Mesendoderm (in vitro differentiated cells): ENCODE measurements at regions not wholly inside any gene's neighbourhood (a gene's known extent, or its start where the extent isn't known, plus 50 kb on each side); places are given as distances from the start of the nearest gene placed in this dataset.

Experiments used
- DNase-seq: peaks from one replicate; pipeline ENCODE4 v3.0.0; 2013
- H2AK5ac ChIP-seq: 2 replicates; pipeline ENCODE4 v1.6.1; 2013; ENCODE audit warnings: low read length, inconsistent platforms
- H2BK120ac ChIP-seq: 2 replicates; pipeline ENCODE4 v1.6.1; 2013; ENCODE audit warnings: low read depth, mild to moderate bottlenecking, low read length, moderate library complexity, mixed read lengths
- H2BK15ac ChIP-seq: replicated peaks from 2 replicates; pipeline ENCODE4 v1.6.1; 2013; ENCODE audit warnings: low read depth, mild to moderate bottlenecking, moderate library complexity
- H2BK5ac ChIP-seq: 2 replicates; pipeline ENCODE4 v1.6.1; 2013; ENCODE audit warnings: low read length, inconsistent platforms
- H3K18ac ChIP-seq: 2 replicates; pipeline ENCODE4 v1.6.1; 2013; ENCODE audit warnings: mild to moderate bottlenecking, low read length, mixed read lengths
- H3K23ac ChIP-seq: one replicate; pipeline ENCODE4 v1.6.1; 2013; ENCODE audit warnings: low read length
- H3K27ac ChIP-seq: 2 replicates; pipeline ENCODE4 v1.5.1; 2013; ENCODE audit warnings: low read depth, mild to moderate bottlenecking, inconsistent platforms, low read length, moderate library complexity
- H3K27me3 ChIP-seq: 2 replicates; pipeline ENCODE4 v1.6.1; 2013; ENCODE audit warnings: low read length, control low read depth, mild to moderate bottlenecking, inconsistent platforms; ENCODE audit not compliant: insufficient read depth, poor library complexity
- H3K36me3 ChIP-seq: 2 replicates; pipeline ENCODE4 v1.6.1; 2013; ENCODE audit warnings: low read length, inconsistent platforms; ENCODE audit not compliant: control insufficient read depth, insufficient read depth
- H3K4ac ChIP-seq: one replicate; pipeline ENCODE4 v1.6.1; 2013; ENCODE audit warnings: low read depth, mild to moderate bottlenecking, low read length, moderate library complexity
- H3K4me1 ChIP-seq: 2 replicates; pipeline ENCODE4 v1.6.1; 2013; ENCODE audit warnings: low read depth, low read length, inconsistent platforms; ENCODE audit not compliant: control insufficient read depth
- H3K4me2 ChIP-seq: 2 replicates; pipeline ENCODE4 v1.6.1; 2013; ENCODE audit warnings: low read length
- H3K4me3 ChIP-seq: 2 replicates; pipeline ENCODE4 v1.5.1; 2013; ENCODE audit warnings: mild to moderate bottlenecking, low read length
- H3K56ac ChIP-seq: one replicate; pipeline ENCODE4 v1.6.1; 2013; ENCODE audit warnings: low read length
- H3K79me1 ChIP-seq: 2 replicates; pipeline ENCODE4 v1.6.1; 2013; ENCODE audit warnings: low read length, inconsistent platforms
- H3K79me2 ChIP-seq: 2 replicates; pipeline ENCODE4 v1.6.1; 2013; ENCODE audit warnings: mild to moderate bottlenecking, low read length; ENCODE audit not compliant: control insufficient read depth, insufficient read depth
- H3K9ac ChIP-seq: 2 replicates; pipeline ENCODE4 v1.6.1; 2013; ENCODE audit warnings: low read length, inconsistent platforms
- H4K5ac ChIP-seq: one replicate; pipeline ENCODE4 v1.6.1; 2013; ENCODE audit warnings: low read length
- H4K8ac ChIP-seq: one replicate; pipeline ENCODE4 v1.6.1; 2013; ENCODE audit warnings: low read depth, mild to moderate bottlenecking, control low read depth, low read length, moderate library complexity
- WGBS: extraction: QIAGEN DNeasy Blood & Tissue Kit; methylation state at CpG from one replicate; pipeline ENCODE4 v1.1.7; 2013; ENCODE audit warnings: low lambda C conversion rate, missing lambda C conversion rate; ENCODE audit not compliant: insufficient coverage; ENCODE audit errors: extremely low coverage; 5-methylcytosine and 5-hydroxymethylcytosine counted together

GRCh38 chr4:31613946-31614623, 893.9 kb downstream of the PCDH7 start:
- Histone ChIP-seq H2AK5ac (no peak overlapping the region), H4K5ac (no peak overlapping the region), H3K4me2 (no peak overlapping the region), H3K79me2 (no peaks in the 10 kb centered on the region), H3K36me3 (no peaks in the 10 kb centered on the region), H3K79me1 (no peaks in the 10 kb centered on the region), H2BK120ac (no peak overlapping the region), H4K8ac (no peak overlapping the region), H3K27me3 (no peaks in the 10 kb centered on the region), H3K4ac (no peak overlapping the region), H3K27ac (no peak overlapping the region), H2BK5ac (no peak overlapping the region), H3K4me1 (no peaks in the 10 kb centered on the region), H3K23ac (no peak overlapping the region), H3K18ac (no peak overlapping the region), H3K56ac (no peak overlapping the region), H3K4me3 (no peak overlapping the region), H3K9ac (no peak overlapping the region), H2BK15ac (no peak overlapping the region)
- peak; percentile 5 for DNase-seq
- WGBS: no CpG with 5 or more reads among the region's 7 CpGs

- no peaks in the 10 kb centered on the region for H3K36me3 ChIP-seq
- H3K4me2 ChIP-seq: no peak overlapping the region
- H2BK5ac ChIP-seq: no peak overlapping the region
- no peak overlapping the region for H3K27ac ChIP-seq
- H3K79me1 ChIP-seq: no peaks in the 10 kb centered on the region
- no peak overlapping the region for H3K18ac ChIP-seq
- no peak overlapping the region for H3K23ac ChIP-seq
- no CpG with 5 or more reads among the region's 1 CpG for WGBS
- no peak overlapping the region for H3K56ac ChIP-seq
- no peak for DNase-seq
- no peaks in the 10 kb centered on the region for H3K4me1 ChIP-seq
- H3K4ac ChIP-seq: no peak overlapping the region
- no peak overlapping the region for H3K4me3 ChIP-seq
- H2BK15ac ChIP-seq: no peak overlapping the region
- H4K5ac ChIP-seq: no peak overlapping the region
- H2AK5ac ChIP-seq: no peak overlapping the region
- H4K8ac ChIP-seq: no peak overlapping the region
- H3K79me2 ChIP-seq: no peaks in the 10 kb centered on the region
- H2BK120ac ChIP-seq: no peak overlapping the region
- H3K9ac ChIP-seq: no peak overlapping the region
- no peaks in the 10 kb centered on the region for H3K27me3 ChIP-seq
Observed at GRCh38 chr4:31617667-31618066, 897.5 kb downstream of the PCDH7 start.

- no peak overlapping the region for H2AK5ac ChIP-seq
- no peak for DNase-seq
- no peak overlapping the region for H3K4me3 ChIP-seq
- H4K8ac ChIP-seq: no peak overlapping the region
- WGBS: no CpG with 5 or more reads among the region's 2 CpGs
- H3K79me1 ChIP-seq: no peaks in the 10 kb centered on the region
- no peak overlapping the region for H2BK15ac ChIP-seq
- H3K56ac ChIP-seq: no peak overlapping the region
- H3K9ac ChIP-seq: no peak overlapping the region
- H3K36me3 ChIP-seq: no peaks in the 10 kb centered on the region
- H3K27ac ChIP-seq: no peak overlapping the region
- no peak overlapping the region for H2BK120ac ChIP-seq
- no peak overlapping the region for H3K4ac ChIP-seq
- no peak overlapping the region for H3K23ac ChIP-seq
- no peak overlapping the region for H3K4me2 ChIP-seq
- H3K27me3 ChIP-seq: no peaks in the 10 kb centered on the region
- H4K5ac ChIP-seq: no peak overlapping the region
- no peaks in the 10 kb centered on the region for H3K79me2 ChIP-seq
- no peaks in the 10 kb centered on the region for H3K4me1 ChIP-seq
- no peak overlapping the region for H3K18ac ChIP-seq
- H2BK5ac ChIP-seq: no peak overlapping the region
Observed at GRCh38 chr4:31620476-31620875, 900.3 kb downstream of the PCDH7 start.

- Histone ChIP-seq H4K8ac (no peak overlapping the region), H3K36me3 (no peaks in the 10 kb centered on the region), H3K23ac (no peak overlapping the region), H3K4ac (no peak overlapping the region), H3K27me3 (no peaks in the 10 kb centered on the region), H2BK5ac (no peak overlapping the region), H3K56ac (no peak overlapping the region), H3K9ac (no peak overlapping the region), H3K4me2 (no peak overlapping the region), H3K79me2 (no peaks in the 10 kb centered on the region), H3K4me1 (no peaks in the 10 kb centered on the region), H3K4me3 (no peak overlapping the region), H2AK5ac (no peak overlapping the region), H3K79me1 (no peaks in the 10 kb centered on the region), H2BK120ac (no peak overlapping the region), H4K5ac (no peak overlapping the region), H3K18ac (no peak overlapping the region), H2BK15ac (no peak overlapping the region), H3K27ac (no peak overlapping the region)
- DNase-seq: no peak
- no CpG with 5 or more reads among the region's 4 CpGs for WGBS
Observed at GRCh38 chr4:31645236-31645635, 925.1 kb downstream of the PCDH7 start.

GRCh38 chr4:31647786-31648185, 927.6 kb downstream of the PCDH7 start:
- no peaks in the 10 kb centered on the region for H3K36me3 ChIP-seq
- H3K79me1 ChIP-seq: no peaks in the 10 kb centered on the region
- no peak overlapping the region for H3K4me2 ChIP-seq
- H3K27me3 ChIP-seq: no peaks in the 10 kb centered on the region
- no peak overlapping the region for H4K8ac ChIP-seq
- no peak overlapping the region for H2AK5ac ChIP-seq
- no peak overlapping the region for H3K4me3 ChIP-seq
- H2BK120ac ChIP-seq: no peak overlapping the region
- no peak overlapping the region for H3K18ac ChIP-seq
- H3K79me2 ChIP-seq: no peaks in the 10 kb centered on the region
- no peak overlapping the region for H3K4ac ChIP-seq
- no peak for DNase-seq
- no peak overlapping the region for H3K27ac ChIP-seq
- no peak overlapping the region for H2BK15ac ChIP-seq
- H3K4me1 ChIP-seq: no peaks in the 10 kb centered on the region
- WGBS: no CpG with 5 or more reads among the region's 1 CpG
- H3K56ac ChIP-seq: no peak overlapping the region
- no peak overlapping the region for H4K5ac ChIP-seq
- no peak overlapping the region for H3K9ac ChIP-seq
- H2BK5ac ChIP-seq: no peak overlapping the region
- H3K23ac ChIP-seq: no peak overlapping the region

GRCh38 chr4:31649878-31650277, 929.7 kb downstream of the PCDH7 start:
- H3K23ac ChIP-seq: no peak overlapping the region
- no peak overlapping the region for H4K5ac ChIP-seq
- no peaks in the 10 kb centered on the region for H3K4me1 ChIP-seq
- no peak overlapping the region for H2BK15ac ChIP-seq
- no peak overlapping the region for H3K4me2 ChIP-seq
- no peak overlapping the region for H3K56ac ChIP-seq
- H3K27me3 ChIP-seq: no peaks in the 10 kb centered on the region
- no CpG with 5 or more reads among the region's 1 CpG for WGBS
- H2AK5ac ChIP-seq: no peak overlapping the region
- H3K4ac ChIP-seq: no peak overlapping the region
- H3K79me2 ChIP-seq: no peaks in the 10 kb centered on the region
- no peak overlapping the region for H3K4me3 ChIP-seq
- H2BK5ac ChIP-seq: no peak overlapping the region
- no peak overlapping the region for H4K8ac ChIP-seq
- no peak for DNase-seq
- H2BK120ac ChIP-seq: no peak overlapping the region
- H3K9ac ChIP-seq: no peak overlapping the region
- no peak overlapping the region for H3K18ac ChIP-seq
- H3K27ac ChIP-seq: no peak overlapping the region
- no peaks in the 10 kb centered on the region for H3K36me3 ChIP-seq
- H3K79me1 ChIP-seq: no peaks in the 10 kb centered on the region
